Upper lobe of left lung (tissue), 4 donors: ENCODE measurements at regions not wholly inside any gene's neighbourhood (a gene's known extent, or its start where the extent isn't known, plus 50 kb on each side); places are given as distances from the start of the nearest gene placed in this dataset.

Experiments used
- CTCF ChIP-seq, 6 experiments: fragments of 450-650 bp in 4 of 6; fragments of 200-600 bp in 2 of 6; sonication (generic) in 2 of 6; IDR thresholded peaks; one replicate each; pipeline ENCODE4 v1.5.1; 2016 to 2019; ENCODE audit warnings: antibody characterized with exemption in 6 of 6
- POLR2A ChIP-seq, 4 donors: fragments of 450-650 bp; IDR thresholded peaks; one replicate each; pipeline ENCODE4 v1.5.1; 2016 to 2017; ENCODE audit warnings: antibody characterized with exemption in 4 of 4, mild to moderate bottlenecking in 2 of 4

GRCh38 chr17:71655542-71655941, 465.3 kb upstream of the SOX9 start:
- no peak for TF ChIP-seq CTCF (IDR thresholded peaks at IDR 0.05)
- TF ChIP-seq POLR2A (IDR thresholded peaks at IDR 0.05): no peak
